ENCODE measurements at regions not wholly inside any gene's neighbourhood (a gene's known extent, or its start where the extent isn't known, plus 50 kb on each side); places are given as distances from the start of the nearest gene placed in this dataset.

DNA sequence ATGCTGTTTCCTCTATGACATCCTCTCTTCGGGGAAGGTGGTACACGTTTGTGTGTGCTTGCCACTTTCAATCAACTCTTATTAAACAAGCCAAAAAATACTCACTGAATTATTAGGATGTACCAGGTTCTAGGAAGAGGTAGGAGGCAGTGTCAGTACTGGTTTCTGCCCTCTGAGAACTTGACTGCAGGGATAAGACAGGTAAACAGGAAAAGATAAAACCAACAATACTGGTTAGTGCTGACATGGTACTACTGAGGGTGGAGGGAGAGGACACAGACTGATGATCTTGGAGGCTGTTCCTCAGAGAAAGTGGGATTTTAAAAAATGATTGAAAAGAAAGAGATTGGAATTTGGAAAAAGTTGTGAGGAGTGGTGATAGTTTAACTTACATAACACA is 295.2 kb upstream of the PWP1 start:
- TF ChIP-seq CTCF (IDR thresholded peaks at IDR 0.05; ENCODE audit: poor library complexity), result no peak
- no peak for TF ChIP-seq EZH2 (IDR thresholded peaks at IDR 0.05; ENCODE audit: borderline replicate concordance)
